ENCODE measurements at regions not wholly inside any gene's neighbourhood (a gene's known extent, or its start where the extent isn't known, plus 50 kb on each side); places are given as distances from the start of the nearest gene placed in this dataset.

- TF ChIP-seq CTCF (conservative IDR thresholded peaks at IDR 0.05) (no peak), EZH2 (IDR thresholded peaks at IDR 0.05; ENCODE audit: low read depth) (no peak)
Observed at GRCh38 chr2:150584081-150584480, 96.6 kb upstream of the RND3 start.

All from PC-9 (cell line).